HEK293T (cell line): ENCODE measurements at regions not wholly inside any gene's neighbourhood (a gene's known extent, or its start where the extent isn't known, plus 50 kb on each side); places are given as distances from the start of the nearest gene placed in this dataset.

Experiments used
- FOXA1 ChIP-seq: fragments of 450-650 bp; IDR thresholded peaks from 2 replicates; pipeline ENCODE4 v1.6.1; 2016; ENCODE audit warnings: mild to moderate bottlenecking
- FOXK2 ChIP-seq: fragments of 450-650 bp; IDR thresholded peaks from 2 replicates; pipeline ENCODE4 v1.6.1; 2016; ENCODE audit warnings: mild to moderate bottlenecking
- LEF1 ChIP-seq: fragments of 450-650 bp; IDR thresholded peaks from 2 replicates; pipeline ENCODE4 v1.6.1; 2017; ENCODE audit warnings: mild to moderate bottlenecking, borderline replicate concordance
- PKNOX1 ChIP-seq: fragments of 450-650 bp; IDR thresholded peaks from 2 replicates; pipeline ENCODE4 v1.6.1; 2016
- SP1 ChIP-seq: fragments of 450-650 bp; IDR thresholded peaks from 2 replicates; pipeline ENCODE4 v1.6.1; 2017
- TARDBP ChIP-seq: fragments of 450-650 bp; IDR thresholded peaks from 2 replicates; pipeline ENCODE4 v1.6.1; 2016

GRCh38 chr2:161010503-161011015, 149.7 kb upstream of the TANK start:
- TF ChIP-seq FOXA1 (no peak), FOXK2 (no peak), LEF1 (no peak), PKNOX1 (no peak), SP1 (no peak), TARDBP (no peak)
